Neuronal stem cell (in vitro differentiated cells): ENCODE measurements at regions not wholly inside any gene's neighbourhood (a gene's known extent, or its start where the extent isn't known, plus 50 kb on each side); places are given as distances from the start of the nearest gene placed in this dataset.

Source experiments
- DNase-seq: peaks from one replicate; pipeline ENCODE4 v3.0.0-alpha.2; 2013; ENCODE audit warnings: low spot score
- H2AFZ ChIP-seq: one replicate; pipeline ENCODE4 v1.6.1; 2013; ENCODE audit warnings: mild to moderate bottlenecking, low read length, inconsistent platforms
- H2AK5ac ChIP-seq: 2 replicates; pipeline ENCODE4 v1.6.1; 2013; ENCODE audit warnings: low read depth, mild to moderate bottlenecking, inconsistent platforms, low read length, moderate library complexity, mixed read lengths
- H2BK120ac ChIP-seq: 2 replicates; pipeline ENCODE4 v1.6.1; 2013; ENCODE audit warnings: low read depth, mild to moderate bottlenecking, inconsistent platforms, low read length, moderate library complexity, mixed read lengths
- H2BK12ac ChIP-seq: one replicate; pipeline ENCODE4 v1.6.1; 2013; ENCODE audit warnings: low read length, inconsistent platforms
- H2BK15ac ChIP-seq: 2 replicates; pipeline ENCODE4 v1.6.1; 2013; ENCODE audit warnings: mild to moderate bottlenecking, low read length, inconsistent platforms, mixed read lengths
- H2BK5ac ChIP-seq: one replicate; pipeline ENCODE4 v1.6.1; 2013; ENCODE audit warnings: inconsistent platforms, mild to moderate bottlenecking, low read length, moderate library complexity
- H3K14ac ChIP-seq: one replicate; pipeline ENCODE4 v1.6.1; 2013; ENCODE audit warnings: low read length, inconsistent platforms
- H3K18ac ChIP-seq: 2 replicates; pipeline ENCODE4 v1.6.1; 2013; ENCODE audit warnings: low read length, inconsistent platforms
- H3K23ac ChIP-seq: 2 replicates; pipeline ENCODE4 v1.6.1; 2013; ENCODE audit warnings: low read depth, mild to moderate bottlenecking, mixed read lengths, low read length, inconsistent platforms; ENCODE audit not compliant: poor library complexity
- H3K27ac ChIP-seq: replicated peaks from 3 replicates; pipeline ENCODE4 v1.5.1; 2013; ENCODE audit warnings: low read length, inconsistent platforms
- H3K27me3 ChIP-seq, 3 experiments: 2 replicates each; pipeline ENCODE4 v1.6.1; 2013; ENCODE audit warnings: low read length in 3 of 3, mild to moderate bottlenecking in 2 of 3, inconsistent platforms in 1 of 3, low read depth in 1 of 3, mixed read lengths in 1 of 3, moderate library complexity in 1 of 3; ENCODE audit not compliant: control insufficient read depth in 3 of 3, insufficient read depth in 3 of 3
- H3K36me3 ChIP-seq, 2 donors: replicated peaks in 1 of 2; 2 replicates each; pipeline ENCODE4 v1.6.1; 2013; ENCODE audit warnings: low read length in 2 of 2; ENCODE audit not compliant: control insufficient read depth in 2 of 2, insufficient read depth in 2 of 2
- H3K4ac ChIP-seq: 2 replicates; pipeline ENCODE4 v1.6.1; 2013; ENCODE audit warnings: inconsistent platforms, mild to moderate bottlenecking, low read length, moderate library complexity
- H3K4me1 ChIP-seq, 2 donors: 1 replicate in 1 of 2; 2 replicates in 1 of 2; pipeline ENCODE4 v1.6.1; 2013; ENCODE audit warnings: low read length in 2 of 2, low read depth in 1 of 2; ENCODE audit not compliant: control insufficient read depth in 2 of 2, insufficient read depth in 1 of 2
- H3K4me2 ChIP-seq: one replicate; pipeline ENCODE4 v1.6.1; 2013; ENCODE audit warnings: mild to moderate bottlenecking, low read length, inconsistent platforms; ENCODE audit not compliant: insufficient read depth, poor library complexity, severe bottlenecking
- H3K4me3 ChIP-seq, 2 donors: 2 replicates each; pipeline ENCODE4 v1.5.1; 2013; ENCODE audit warnings: low read length in 2 of 2, mild to moderate bottlenecking in 2 of 2, inconsistent platforms in 1 of 2, moderate library complexity in 1 of 2
- H3K79me1 ChIP-seq: one replicate; pipeline ENCODE4 v1.6.1; 2013; ENCODE audit warnings: low read depth, mild to moderate bottlenecking, inconsistent platforms, low read length, moderate library complexity
- H3K9ac ChIP-seq: one replicate; pipeline ENCODE4 v1.6.1; 2013; ENCODE audit warnings: mild to moderate bottlenecking, low read depth, low read length, inconsistent platforms; ENCODE audit not compliant: poor library complexity
- H3K9me3 ChIP-seq, 2 donors: replicated peaks in 1 of 2; 2 replicates each; pipeline versions ENCODE3 to v1.6.1; 2013; ENCODE audit warnings: low read length in 2 of 2, mild to moderate bottlenecking in 2 of 2, inconsistent platforms in 1 of 2, low read depth in 1 of 2, mixed read lengths in 1 of 2, moderate library complexity in 1 of 2; ENCODE audit not compliant: control insufficient read depth in 2 of 2, insufficient read depth in 1 of 2
- H4K8ac ChIP-seq: one replicate; pipeline ENCODE4 v1.6.1; 2013; ENCODE audit warnings: low read depth, mild to moderate bottlenecking, inconsistent platforms, low read length, moderate library complexity
- H4K91ac ChIP-seq: one replicate; pipeline ENCODE4 v1.6.1; 2013; ENCODE audit warnings: low read length, low read depth, mild to moderate bottlenecking, inconsistent platforms; ENCODE audit not compliant: poor library complexity
- WGBS, 2 donors: extraction: QIAGEN DNeasy Blood & Tissue Kit; methylation state at CpG; one replicate each; pipeline ENCODE4 v1.1.7; 2013; ENCODE audit warnings: missing lambda C conversion rate in 2 of 2, mixed read lengths in 1 of 2; ENCODE audit not compliant: insufficient read length in 2 of 2, insufficient replicate concordance in 1 of 2; ENCODE audit errors: extremely low coverage in 2 of 2; 5-methylcytosine and 5-hydroxymethylcytosine counted together

DNA sequence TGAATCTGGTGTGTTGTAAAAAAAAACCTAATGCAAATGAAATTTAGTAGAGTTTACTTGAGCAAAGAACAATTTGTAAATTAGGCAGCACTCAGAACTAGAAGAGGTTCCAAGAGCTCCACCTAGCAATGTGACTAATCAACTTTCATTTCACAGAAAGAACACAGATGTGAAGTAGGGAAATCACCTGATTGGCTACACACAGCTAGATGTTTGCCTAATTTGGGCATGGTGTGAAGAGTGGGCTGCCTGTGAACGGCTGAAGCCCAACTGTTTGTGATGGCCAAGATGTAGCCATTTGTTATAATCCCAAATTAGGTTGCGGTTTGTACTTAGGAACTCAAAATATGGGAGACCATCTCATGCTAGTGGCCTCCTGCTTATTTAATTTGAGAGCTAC, 724.4 kb upstream of the SLITRK5 start:
- H3K27ac ChIP-seq, result no peak overlapping the region
- H3K4me1 ChIP-seq, result no peaks in the 10 kb centered on the region
- no peak for DNase-seq
- no peak overlapping the region for H2BK120ac ChIP-seq
- H4K8ac ChIP-seq, result no peak overlapping the region
- H2AFZ ChIP-seq, result peak overlapping the region; percentile 53
- no peak overlapping the region for H2BK15ac ChIP-seq
- H3K36me3 ChIP-seq, result no peaks in the 10 kb centered on the region
- H3K9me3 ChIP-seq, result no peaks in the 10 kb centered on the region
- H4K91ac ChIP-seq, result no peak overlapping the region
- H3K27me3 ChIP-seq, result no peaks in the 10 kb centered on the region
- WGBS, 2 donors, result no CpG with 5 or more reads among the region's 2 CpGs
- H2AK5ac ChIP-seq, result no peak overlapping the region
- no peak overlapping the region for H3K18ac ChIP-seq
- H3K9ac ChIP-seq, result no peak overlapping the region
- H3K14ac ChIP-seq, result no peak overlapping the region
- H3K79me1 ChIP-seq, result no peaks in the 10 kb centered on the region
- H3K4me2 ChIP-seq, result no peak overlapping the region
- H2BK12ac ChIP-seq, result no peak overlapping the region
- no peak overlapping the region for H3K4ac ChIP-seq
- H2BK5ac ChIP-seq, result no peak overlapping the region
- H3K23ac ChIP-seq, result no peak overlapping the region
- H3K4me3 ChIP-seq, result no peak overlapping the region

DNA sequence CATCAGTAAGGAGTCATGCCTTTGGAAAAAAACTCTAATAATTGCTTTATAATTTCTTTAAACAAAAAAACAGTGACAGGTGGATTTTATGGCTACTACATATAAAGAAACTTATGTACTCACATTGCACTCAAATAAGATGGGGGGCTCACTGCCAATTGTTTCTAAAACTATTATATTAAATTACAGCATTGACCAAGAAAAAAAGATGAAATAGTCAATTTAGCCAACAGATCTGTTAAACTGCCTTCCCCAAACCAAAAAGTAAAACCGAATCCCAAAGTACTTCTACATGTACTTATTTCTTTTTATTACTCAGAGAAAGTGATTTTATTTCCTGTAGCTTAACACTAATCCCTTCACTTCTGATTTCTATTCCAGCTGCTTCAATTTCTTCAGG, 716.8 kb upstream of the SLITRK5 start:
- Histone ChIP-seq H3K36me3 (no peaks in the 10 kb centered on the region), H2BK120ac (no peak overlapping the region), H3K18ac (no peak overlapping the region), H2BK5ac (no peak overlapping the region), H4K8ac (no peak overlapping the region), H3K4me2 (no peak overlapping the region), H3K27ac (no peak overlapping the region), H3K9me3 (no peaks in the 10 kb centered on the region), H2BK15ac (no peak overlapping the region), H3K4me3 (no peak overlapping the region), H3K9ac (no peak overlapping the region), H2AK5ac (no peak overlapping the region), H3K4ac (no peak overlapping the region), H2BK12ac (no peak overlapping the region), H4K91ac (no peak overlapping the region), H3K14ac (no peak overlapping the region), H2AFZ (no peak overlapping the region), H3K79me1 (no peaks in the 10 kb centered on the region), H3K27me3 (no peaks in the 10 kb centered on the region), H3K4me1 (no peaks in the 10 kb centered on the region), H3K23ac (no peak overlapping the region)
- WGBS, 2 donors, result no CpG with 5 or more reads among the region's 1 CpG
- no peak for DNase-seq

DNA sequence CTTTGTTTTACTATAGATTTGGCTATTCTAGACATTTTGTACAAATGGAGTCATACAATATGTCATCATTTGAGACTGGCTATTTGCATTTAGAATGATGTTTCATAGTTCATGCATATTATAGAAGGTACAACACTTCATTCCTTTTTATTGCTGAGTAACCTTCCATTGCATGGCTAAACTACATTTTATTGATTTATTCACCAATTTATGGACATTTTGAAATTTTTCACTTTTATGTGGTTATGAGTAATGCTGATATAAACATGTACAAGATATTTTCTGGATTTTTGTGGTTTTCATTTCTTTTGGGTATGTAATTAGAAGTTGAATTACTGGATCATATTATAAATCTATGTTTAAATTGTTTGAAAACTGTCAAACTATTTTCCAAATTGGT, 710.3 kb upstream of the SLITRK5 start:
- Histone ChIP-seq H3K23ac (no peak overlapping the region), H3K4me1 (no peaks in the 10 kb centered on the region), H2BK15ac (no peak overlapping the region), H2BK5ac (no peak overlapping the region), H3K4me3 (no peak overlapping the region), H3K4ac (no peak overlapping the region), H4K8ac (no peak overlapping the region), H2AFZ (no peak overlapping the region), H3K18ac (no peak overlapping the region), H2BK12ac (no peak overlapping the region), H3K4me2 (no peak overlapping the region), H3K14ac (no peak overlapping the region), H4K91ac (no peak overlapping the region), H2BK120ac (no peak overlapping the region), H3K79me1 (no peaks in the 10 kb centered on the region), H3K9me3 (no peaks in the 10 kb centered on the region), H3K36me3 (no peaks in the 10 kb centered on the region), H3K27ac (no peak overlapping the region), H3K27me3 (no peaks in the 10 kb centered on the region), H3K9ac (no peak overlapping the region), H2AK5ac (no peak overlapping the region)
- DNase-seq, result no peak

DNA sequence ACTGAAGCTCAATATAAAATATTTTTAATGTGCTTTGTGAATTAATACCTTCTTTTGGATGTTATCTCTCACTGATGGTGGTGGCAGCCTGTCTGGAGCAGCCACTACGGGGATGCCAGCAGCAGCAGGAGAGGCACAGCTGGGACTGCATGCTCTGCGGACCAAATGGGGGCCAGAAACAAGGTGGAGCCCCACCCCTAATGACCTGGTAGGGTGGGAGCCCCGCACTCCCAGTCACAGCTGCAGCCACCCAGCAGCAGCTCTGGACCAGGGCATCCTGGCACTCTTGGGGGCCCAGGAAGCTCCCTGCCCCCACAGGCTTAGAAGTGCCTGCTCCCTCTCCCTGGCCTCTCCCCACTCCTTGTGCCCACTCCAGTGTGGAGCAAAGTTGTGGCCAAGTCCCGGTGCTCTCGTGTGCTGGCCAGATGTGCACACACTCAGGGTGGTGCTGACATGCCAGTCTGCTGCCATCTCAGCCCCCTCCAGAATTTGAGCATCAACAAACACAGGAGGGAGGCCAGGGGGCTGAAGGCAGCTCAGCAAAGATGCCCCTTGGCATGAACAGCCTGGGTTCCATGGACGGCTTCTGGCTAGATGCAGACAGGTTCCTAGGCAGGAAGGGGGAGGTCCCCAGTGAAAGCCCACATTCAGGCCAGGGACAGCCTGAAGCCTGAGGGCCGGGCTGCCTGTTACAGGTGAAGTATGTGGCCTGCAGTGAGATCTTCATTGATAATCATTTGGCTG, 696.7 kb upstream of the SLITRK5 start:
- Histone ChIP-seq H3K27me3 (no peaks in the 10 kb centered on the region), H2BK120ac (peak overlapping the region; percentile 3), H3K18ac (peak overlapping the region; percentile 15), H4K91ac (no peak overlapping the region), H3K4me2 (no peak overlapping the region), H3K4me1 (no peaks in the 10 kb centered on the region), H3K4me3 (no peak overlapping the region), H2BK12ac (no peak overlapping the region), H3K36me3 (no peaks in the 10 kb centered on the region), H3K79me1 (no peaks in the 10 kb centered on the region), H4K8ac (no peak overlapping the region), H3K23ac (no peak overlapping the region), H3K4ac (no peak overlapping the region), H3K27ac (no peak overlapping the region), H2AK5ac (peak overlapping the region; percentile 20), H2BK15ac (peak overlapping the region; percentile 67), H2BK5ac (no peak overlapping the region), H3K14ac (peak overlapping the region; percentile 14), H2AFZ (peak overlapping the region; percentile 49), H3K9ac (peak overlapping the region; percentile 24), H3K9me3 (no peaks in the 10 kb centered on the region)
- no peak for DNase-seq
- WGBS, 2 donors, result no CpG with 5 or more reads among the region's 7 CpGs
